Mesendoderm (in vitro differentiated cells): ENCODE measurements at regions not wholly inside any gene's neighbourhood (a gene's known extent, or its start where the extent isn't known, plus 50 kb on each side); places are given as distances from the start of the nearest gene placed in this dataset.
A peak's percentile ranks its signal among the peaks of the same experiment; 100 is the strongest.

ENCODE experiments used
- DNase-seq: peaks from one replicate; pipeline ENCODE4 v3.0.0; 2013
- H2AK5ac ChIP-seq: 2 replicates; pipeline ENCODE4 v1.6.1; 2013; ENCODE audit warnings: low read length, inconsistent platforms
- H2BK120ac ChIP-seq: 2 replicates; pipeline ENCODE4 v1.6.1; 2013; ENCODE audit warnings: low read depth, mild to moderate bottlenecking, low read length, moderate library complexity, mixed read lengths
- H2BK15ac ChIP-seq: replicated peaks from 2 replicates; pipeline ENCODE4 v1.6.1; 2013; ENCODE audit warnings: low read depth, mild to moderate bottlenecking, moderate library complexity
- H2BK5ac ChIP-seq: 2 replicates; pipeline ENCODE4 v1.6.1; 2013; ENCODE audit warnings: low read length, inconsistent platforms
- H3K18ac ChIP-seq: 2 replicates; pipeline ENCODE4 v1.6.1; 2013; ENCODE audit warnings: mild to moderate bottlenecking, low read length, mixed read lengths
- H3K23ac ChIP-seq: one replicate; pipeline ENCODE4 v1.6.1; 2013; ENCODE audit warnings: low read length
- H3K27ac ChIP-seq: 2 replicates; pipeline ENCODE4 v1.5.1; 2013; ENCODE audit warnings: low read depth, mild to moderate bottlenecking, inconsistent platforms, low read length, moderate library complexity
- H3K27me3 ChIP-seq: 2 replicates; pipeline ENCODE4 v1.6.1; 2013; ENCODE audit warnings: low read length, control low read depth, mild to moderate bottlenecking, inconsistent platforms; ENCODE audit not compliant: insufficient read depth, poor library complexity
- H3K36me3 ChIP-seq: 2 replicates; pipeline ENCODE4 v1.6.1; 2013; ENCODE audit warnings: low read length, inconsistent platforms; ENCODE audit not compliant: control insufficient read depth, insufficient read depth
- H3K4ac ChIP-seq: one replicate; pipeline ENCODE4 v1.6.1; 2013; ENCODE audit warnings: low read depth, mild to moderate bottlenecking, low read length, moderate library complexity
- H3K4me1 ChIP-seq: 2 replicates; pipeline ENCODE4 v1.6.1; 2013; ENCODE audit warnings: low read depth, low read length, inconsistent platforms; ENCODE audit not compliant: control insufficient read depth
- H3K4me2 ChIP-seq: 2 replicates; pipeline ENCODE4 v1.6.1; 2013; ENCODE audit warnings: low read length
- H3K4me3 ChIP-seq: 2 replicates; pipeline ENCODE4 v1.5.1; 2013; ENCODE audit warnings: mild to moderate bottlenecking, low read length
- H3K56ac ChIP-seq: one replicate; pipeline ENCODE4 v1.6.1; 2013; ENCODE audit warnings: low read length
- H3K79me1 ChIP-seq: 2 replicates; pipeline ENCODE4 v1.6.1; 2013; ENCODE audit warnings: low read length, inconsistent platforms
- H3K79me2 ChIP-seq: 2 replicates; pipeline ENCODE4 v1.6.1; 2013; ENCODE audit warnings: mild to moderate bottlenecking, low read length; ENCODE audit not compliant: control insufficient read depth, insufficient read depth
- H3K9ac ChIP-seq: 2 replicates; pipeline ENCODE4 v1.6.1; 2013; ENCODE audit warnings: low read length, inconsistent platforms
- H4K5ac ChIP-seq: one replicate; pipeline ENCODE4 v1.6.1; 2013; ENCODE audit warnings: low read length
- H4K8ac ChIP-seq: one replicate; pipeline ENCODE4 v1.6.1; 2013; ENCODE audit warnings: low read depth, mild to moderate bottlenecking, control low read depth, low read length, moderate library complexity
- WGBS: extraction: QIAGEN DNeasy Blood & Tissue Kit; methylation state at CpG from one replicate; pipeline ENCODE4 v1.1.7; 2013; ENCODE audit warnings: low lambda C conversion rate, missing lambda C conversion rate; ENCODE audit not compliant: insufficient coverage; ENCODE audit errors: extremely low coverage; 5-methylcytosine and 5-hydroxymethylcytosine counted together

DNA sequence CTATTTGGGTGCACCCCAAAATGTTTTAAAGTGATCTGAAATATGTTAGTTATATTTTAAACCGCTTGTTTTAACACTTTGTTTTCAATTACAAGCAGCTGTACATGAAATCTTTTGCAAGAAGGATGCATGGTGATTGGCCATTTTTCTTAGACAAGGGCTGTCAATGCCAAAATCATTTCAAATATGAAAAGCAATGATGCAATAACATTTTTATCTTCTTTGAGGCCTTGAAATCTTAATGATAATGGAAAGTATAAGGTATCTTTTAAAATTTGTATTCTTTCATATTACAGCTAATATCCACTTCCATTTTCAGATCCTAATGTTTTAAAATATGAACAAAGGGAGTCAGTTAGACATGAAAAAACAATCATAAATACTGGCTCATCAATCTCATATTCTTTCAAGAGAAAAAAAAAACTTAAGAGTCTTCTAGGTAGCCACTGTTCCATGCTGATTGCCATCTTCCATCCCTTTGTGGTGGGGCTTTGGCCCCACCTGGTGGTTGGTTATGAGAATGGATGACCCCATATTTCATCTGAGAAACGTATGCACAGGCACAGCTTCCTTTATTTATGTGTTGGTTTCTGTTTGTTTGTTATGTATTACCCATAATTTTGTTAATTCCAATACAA is 330.3 kb upstream of the MIR17HG start:
- Histone ChIP-seq H3K4me1 (no peaks in the 10 kb centered on the region), H3K27ac (no peak overlapping the region), H3K79me1 (no peaks in the 10 kb centered on the region), H4K8ac (no peak overlapping the region), H2BK5ac (no peak overlapping the region), H4K5ac (no peak overlapping the region), H3K4me3 (no peak overlapping the region), H3K27me3 (no peaks in the 10 kb centered on the region), H3K36me3 (no peaks in the 10 kb centered on the region), H3K4me2 (no peak overlapping the region), H2BK15ac (no peak overlapping the region), H3K4ac (no peak overlapping the region), H3K79me2 (no peaks in the 10 kb centered on the region), H2AK5ac (no peak overlapping the region), H3K56ac (no peak overlapping the region), H3K9ac (no peak overlapping the region), H3K23ac (no peak overlapping the region), H3K18ac (no peak overlapping the region), H2BK120ac (no peak overlapping the region)
- no CpG with 5 or more reads among the region's 2 CpGs for WGBS
- DNase-seq, result peak; percentile 73

GRCh38 chr13:91017669-91018053 is 329.8 kb upstream of the MIR17HG start:
- H3K4me2 ChIP-seq, result no peak overlapping the region
- H3K4ac ChIP-seq, result no peak overlapping the region
- no peak overlapping the region for H3K18ac ChIP-seq
- no peaks in the 10 kb centered on the region for H3K27me3 ChIP-seq
- H4K5ac ChIP-seq, result no peak overlapping the region
- no peak overlapping the region for H2AK5ac ChIP-seq
- no peaks in the 10 kb centered on the region for H3K36me3 ChIP-seq
- no peak overlapping the region for H2BK5ac ChIP-seq
- no peak overlapping the region for H3K4me3 ChIP-seq
- no peak overlapping the region for H3K56ac ChIP-seq
- no peaks in the 10 kb centered on the region for H3K4me1 ChIP-seq
- H3K79me1 ChIP-seq, result no peaks in the 10 kb centered on the region
- peak; percentile 53 for DNase-seq
- WGBS, result no CpG with 5 or more reads among the region's 15 CpGs
- H3K27ac ChIP-seq, result no peak overlapping the region
- H4K8ac ChIP-seq, result no peak overlapping the region
- H2BK120ac ChIP-seq, result no peak overlapping the region
- H3K9ac ChIP-seq, result no peak overlapping the region
- no peaks in the 10 kb centered on the region for H3K79me2 ChIP-seq
- H2BK15ac ChIP-seq, result no peak overlapping the region
- no peak overlapping the region for H3K23ac ChIP-seq

GRCh38 chr13:91020461-91021034 is 326.9 kb upstream of the MIR17HG start:
- H4K5ac ChIP-seq, result no peak overlapping the region
- no peak overlapping the region for H3K4ac ChIP-seq
- no peak overlapping the region for H4K8ac ChIP-seq
- H2BK120ac ChIP-seq, result no peak overlapping the region
- no peaks in the 10 kb centered on the region for H3K79me1 ChIP-seq
- H3K27ac ChIP-seq, result no peak overlapping the region
- no peak for DNase-seq
- H3K79me2 ChIP-seq, result no peaks in the 10 kb centered on the region
- H3K36me3 ChIP-seq, result no peaks in the 10 kb centered on the region
- H2BK5ac ChIP-seq, result no peak overlapping the region
- no peak overlapping the region for H3K23ac ChIP-seq
- no peak overlapping the region for H3K9ac ChIP-seq
- H2AK5ac ChIP-seq, result no peak overlapping the region
- no peak overlapping the region for H3K56ac ChIP-seq
- no peak overlapping the region for H3K4me3 ChIP-seq
- no peak overlapping the region for H2BK15ac ChIP-seq
- no peak overlapping the region for H3K4me2 ChIP-seq
- H3K4me1 ChIP-seq, result no peaks in the 10 kb centered on the region
- no peaks in the 10 kb centered on the region for H3K27me3 ChIP-seq
- no peak overlapping the region for H3K18ac ChIP-seq

GRCh38 chr13:91024157-91024792 is 323.2 kb upstream of the MIR17HG start:
- Histone ChIP-seq H3K4me3 (no peak overlapping the region), H2BK120ac (no peak overlapping the region), H3K9ac (no peak overlapping the region), H2AK5ac (no peak overlapping the region), H3K18ac (no peak overlapping the region), H4K8ac (no peak overlapping the region), H3K27ac (no peak overlapping the region), H4K5ac (no peak overlapping the region), H3K79me2 (no peaks in the 10 kb centered on the region), H3K4me1 (no peaks in the 10 kb centered on the region), H2BK15ac (no peak overlapping the region), H3K27me3 (no peaks in the 10 kb centered on the region), H3K4me2 (no peak overlapping the region), H3K23ac (no peak overlapping the region), H3K36me3 (no peaks in the 10 kb centered on the region), H3K79me1 (no peaks in the 10 kb centered on the region), H2BK5ac (no peak overlapping the region), H3K4ac (no peak overlapping the region), H3K56ac (no peak overlapping the region)
- no peak for DNase-seq
- 100% methylated on average over 1 of the region's 3 CpGs for WGBS

DNA sequence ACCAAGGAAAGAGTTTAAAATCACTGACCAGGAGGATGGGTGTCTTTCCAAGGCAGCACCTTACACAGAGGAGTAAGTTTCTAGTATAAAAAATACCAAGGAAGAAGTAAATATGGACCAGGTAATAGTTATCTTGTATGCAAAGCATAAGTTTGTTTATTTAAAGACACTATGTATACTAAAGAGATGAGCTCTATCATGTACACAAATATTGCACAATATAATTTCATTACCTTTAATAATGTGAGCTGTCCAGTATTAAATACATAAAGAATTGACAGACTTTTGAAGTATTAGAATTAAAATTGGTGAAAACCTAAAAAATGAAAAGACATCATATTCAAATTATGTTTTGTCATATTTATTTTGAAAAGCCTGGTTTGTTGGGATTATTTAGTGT is 322.0 kb upstream of the MIR17HG start:
- Histone ChIP-seq H2BK120ac (no peak overlapping the region), H4K5ac (no peak overlapping the region), H2AK5ac (no peak overlapping the region), H3K36me3 (no peaks in the 10 kb centered on the region), H3K27ac (no peak overlapping the region), H3K4ac (no peak overlapping the region), H3K27me3 (no peaks in the 10 kb centered on the region), H3K4me2 (no peak overlapping the region), H3K4me3 (no peak overlapping the region), H3K23ac (no peak overlapping the region), H2BK15ac (no peak overlapping the region), H3K4me1 (no peaks in the 10 kb centered on the region), H2BK5ac (no peak overlapping the region), H3K18ac (no peak overlapping the region), H3K79me1 (no peaks in the 10 kb centered on the region), H3K9ac (no peak overlapping the region), H3K79me2 (no peaks in the 10 kb centered on the region), H3K56ac (no peak overlapping the region), H4K8ac (no peak overlapping the region)
- DNase-seq, result no peak

- no peaks in the 10 kb centered on the region for H3K79me1 ChIP-seq
- no peak overlapping the region for H3K23ac ChIP-seq
- H4K5ac ChIP-seq, result no peak overlapping the region
- peak; percentile 47 for DNase-seq
- no peak overlapping the region for H3K18ac ChIP-seq
- H3K4me2 ChIP-seq, result no peak overlapping the region
- H3K9ac ChIP-seq, result no peak overlapping the region
- H3K27ac ChIP-seq, result no peak overlapping the region
- H2BK120ac ChIP-seq, result no peak overlapping the region
- no peak overlapping the region for H3K4me3 ChIP-seq
- H3K79me2 ChIP-seq, result no peaks in the 10 kb centered on the region
- H2AK5ac ChIP-seq, result no peak overlapping the region
- H3K4ac ChIP-seq, result no peak overlapping the region
- H4K8ac ChIP-seq, result no peak overlapping the region
- no peak overlapping the region for H3K56ac ChIP-seq
- no peaks in the 10 kb centered on the region for H3K4me1 ChIP-seq
- H2BK15ac ChIP-seq, result no peak overlapping the region
- H3K36me3 ChIP-seq, result no peaks in the 10 kb centered on the region
- no peak overlapping the region for H2BK5ac ChIP-seq
- no peaks in the 10 kb centered on the region for H3K27me3 ChIP-seq
- WGBS, result no CpG with 5 or more reads among the region's 3 CpGs
Observed at GRCh38 chr13:91031508-91031907, 316.0 kb upstream of the MIR17HG start.
